ENCODE measurements at regions not wholly inside any gene's neighbourhood (a gene's known extent, or its start where the extent isn't known, plus 50 kb on each side); places are given as distances from the start of the nearest gene placed in this dataset.

- no peak for DNase-seq (ENCODE audit: low read depth)
These were observed 78.1 kb upstream of the SLC38A11 start for GRCh38 chr2:165033402-165033801.

DNA sequence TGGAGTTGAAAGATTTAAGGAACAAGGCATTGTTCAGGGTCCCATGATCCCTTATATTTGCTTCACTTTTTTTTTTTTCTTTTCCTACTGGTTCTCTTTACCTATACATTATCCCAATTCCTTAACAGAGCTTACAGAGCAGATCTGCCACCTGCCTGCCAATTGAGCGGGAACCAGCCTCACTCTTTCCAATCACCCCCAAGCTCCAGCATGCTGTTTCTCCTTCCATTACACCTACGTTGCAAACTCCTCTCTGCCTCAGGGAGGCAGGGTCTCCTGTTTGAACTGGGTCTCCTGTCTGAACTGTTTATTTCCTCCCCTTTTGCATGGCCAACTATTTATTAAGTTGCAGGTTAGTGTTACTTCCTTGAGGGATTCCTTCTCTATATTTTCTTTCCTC lies 77.2 kb upstream of the SLC38A11 start:
- no peak for DNase-seq (ENCODE audit: low read depth)

GRCh38 chr2:165024199-165024598 lies 68.9 kb upstream of the SLC38A11 start:
- DNase-seq (ENCODE audit: low read depth) = no peak

DNA sequence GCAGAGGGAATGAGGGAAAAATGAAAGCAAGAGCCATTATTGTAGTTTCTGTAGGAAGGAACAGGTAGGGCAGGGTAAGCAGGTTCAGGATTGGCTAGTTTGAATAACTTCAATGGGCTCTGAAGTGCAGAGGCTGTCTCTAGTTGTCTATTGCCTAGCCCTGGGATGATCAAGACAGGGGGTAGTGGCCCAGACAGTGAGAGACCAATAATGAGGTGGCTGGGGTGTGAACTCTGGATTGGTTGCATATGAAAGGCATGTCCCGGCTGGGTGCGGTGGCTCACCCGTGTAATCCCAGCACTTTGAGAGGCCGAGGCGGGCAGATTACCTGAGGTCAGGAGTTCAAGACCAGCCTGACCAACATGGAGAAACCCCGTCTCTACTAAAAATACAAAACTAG lies 67.5 kb upstream of the SLC38A11 start:
- DNase-seq (ENCODE audit: low read depth) = no peak

- DNase-seq (ENCODE audit: low read depth) = no peak
These were observed 62.8 kb upstream of the SLC38A11 start for GRCh38 chr2:165017966-165018596.

GRCh38 chr2:165016772-165017411 lies 61.6 kb upstream of the SLC38A11 start:
- no peak for DNase-seq (ENCODE audit: low read depth)

GRCh38 chr2:165015052-165015642 lies 59.8 kb upstream of the SLC38A11 start:
- peak; percentile 38 for DNase-seq (ENCODE audit: low read depth)

DNA sequence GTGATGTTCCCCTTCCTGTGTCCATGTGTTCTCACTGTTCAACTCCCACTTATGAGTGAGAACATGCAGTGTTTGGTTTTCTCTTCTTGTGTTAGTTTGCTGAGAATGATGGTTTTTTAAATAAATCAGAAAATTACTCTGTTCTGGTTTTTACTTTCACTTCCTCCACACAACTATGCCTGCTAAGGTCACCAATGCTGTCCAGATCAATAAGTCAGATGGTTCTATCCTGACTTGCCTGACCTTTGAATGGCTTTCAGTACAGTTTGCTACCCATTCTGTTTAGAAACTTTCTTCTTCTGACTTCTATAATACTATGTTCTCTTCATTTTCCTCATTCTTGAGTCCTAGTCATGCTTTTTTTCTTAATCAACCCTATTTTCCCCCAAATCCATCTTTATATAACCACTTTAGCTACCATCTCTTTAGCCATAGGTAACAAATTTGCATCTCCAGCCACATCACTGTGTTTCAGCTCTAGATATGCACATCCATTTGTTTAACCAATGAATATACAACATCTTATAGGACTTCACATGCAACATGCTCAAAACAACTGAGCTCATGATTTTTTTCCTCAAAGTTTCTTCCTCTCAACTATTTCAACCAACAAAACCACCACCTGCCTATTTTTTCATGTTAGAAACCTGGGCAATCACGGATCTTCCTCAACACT lies 58.8 kb upstream of the SLC38A11 start:
- DNase-seq (ENCODE audit: low read depth) = no peak

DNA sequence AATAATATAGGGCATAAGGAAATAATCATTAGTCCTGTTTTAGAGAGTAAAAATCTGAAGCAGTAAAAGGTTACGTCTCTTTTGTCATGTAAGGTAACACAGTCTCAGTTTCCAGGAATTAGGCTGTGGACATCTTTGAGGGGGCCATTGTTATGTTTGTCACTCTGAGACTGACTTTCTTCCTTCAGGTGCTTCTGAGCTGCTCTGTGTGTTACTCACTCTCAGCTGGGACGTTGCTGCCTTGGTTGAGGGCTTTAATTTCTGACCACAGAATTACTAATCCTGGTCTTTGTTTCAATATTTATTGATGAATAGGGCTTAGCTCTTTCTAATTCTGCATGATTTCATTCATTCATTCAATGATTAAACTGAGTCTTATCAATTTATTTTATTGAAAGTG lies 55.9 kb upstream of the SLC38A11 start:
- DNase-seq (ENCODE audit: low read depth) = no peak

DNA sequence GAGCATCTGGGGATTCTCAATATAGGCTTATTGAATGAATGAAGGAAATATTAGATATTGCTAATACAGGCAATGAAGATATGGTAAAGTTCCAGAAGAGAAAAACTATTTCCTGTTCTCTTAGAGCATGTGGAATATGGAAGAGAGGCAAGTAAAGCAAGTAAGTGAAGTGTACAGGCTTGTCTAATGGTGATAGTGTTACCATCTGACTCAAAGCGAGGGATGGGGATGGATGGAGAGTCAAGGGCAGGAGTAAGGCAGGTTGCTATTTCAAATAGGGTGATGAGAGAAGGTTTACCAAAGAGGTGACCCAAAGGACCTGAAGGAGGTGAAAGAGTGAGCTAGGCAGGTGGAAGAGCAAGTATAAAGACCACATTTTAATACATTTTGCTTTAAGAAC lies 55.2 kb upstream of the SLC38A11 start:
- no peak for DNase-seq (ENCODE audit: low read depth)

DNA sequence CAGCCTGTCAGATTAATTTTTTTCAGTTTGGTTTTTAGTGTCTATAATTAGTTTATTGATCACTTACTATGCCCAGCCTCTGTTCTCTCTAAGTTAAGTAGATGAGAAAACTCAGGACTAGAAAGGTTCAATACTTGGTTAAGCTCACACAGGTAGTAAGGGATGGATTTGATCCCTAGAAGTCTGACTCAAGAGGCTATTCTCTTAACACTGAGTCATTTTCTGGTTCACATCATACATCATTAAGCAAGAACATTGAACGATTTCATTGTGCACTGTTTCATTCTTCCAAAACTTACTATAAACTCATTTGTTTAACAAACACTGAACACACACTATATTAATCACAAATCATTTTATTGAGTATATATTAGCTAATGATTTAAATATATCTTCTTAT lies 54.1 kb upstream of the SLC38A11 start:
- no peak for DNase-seq (ENCODE audit: low read depth)

GRCh38 chr2:165008730-165009315 lies 53.5 kb upstream of the SLC38A11 start:
- DNase-seq (ENCODE audit: low read depth) = no peak

- no peak for DNase-seq (ENCODE audit: low read depth)
These were observed 51.9 kb upstream of the SLC38A11 start for GRCh38 chr2:165007161-165007744.

Data from activated T-cell treated with anti-CD3 and anti-CD28 coated beads for 48 hours (primary cell).